HG03066 (cell line): ENCODE measurements at regions not wholly inside any gene's neighbourhood (a gene's known extent, or its start where the extent isn't known, plus 50 kb on each side); places are given as distances from the start of the nearest gene placed in this dataset.

Source experiments
- ATAC-seq: cut with Tn5 transposase; IDR thresholded peaks from one replicate; pipeline ENCODE4 v1.9.1; 2021; ENCODE audit warnings: low read depth; ENCODE audit not compliant: unreplicated experiment

DNA sequence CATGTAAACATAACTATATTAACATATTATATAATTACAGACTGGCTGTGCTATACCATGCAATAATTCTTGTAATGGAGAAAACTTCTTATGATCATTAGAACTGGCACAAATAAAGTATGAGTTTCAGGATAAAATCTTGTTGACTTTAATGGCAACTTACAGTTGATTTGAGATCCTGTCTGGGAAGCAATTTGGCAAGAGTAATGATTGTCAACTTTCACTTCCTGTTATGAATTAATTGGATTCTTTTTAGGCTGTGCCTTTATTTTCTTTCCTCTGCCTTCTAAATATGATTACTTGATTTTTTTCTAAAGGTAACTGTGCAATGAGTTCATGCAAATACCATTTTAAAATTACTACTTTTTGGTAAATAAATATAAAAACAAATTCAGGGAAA, 158.1 kb upstream of the B3GAT2 start:
- no peak for ATAC-seq

DNA sequence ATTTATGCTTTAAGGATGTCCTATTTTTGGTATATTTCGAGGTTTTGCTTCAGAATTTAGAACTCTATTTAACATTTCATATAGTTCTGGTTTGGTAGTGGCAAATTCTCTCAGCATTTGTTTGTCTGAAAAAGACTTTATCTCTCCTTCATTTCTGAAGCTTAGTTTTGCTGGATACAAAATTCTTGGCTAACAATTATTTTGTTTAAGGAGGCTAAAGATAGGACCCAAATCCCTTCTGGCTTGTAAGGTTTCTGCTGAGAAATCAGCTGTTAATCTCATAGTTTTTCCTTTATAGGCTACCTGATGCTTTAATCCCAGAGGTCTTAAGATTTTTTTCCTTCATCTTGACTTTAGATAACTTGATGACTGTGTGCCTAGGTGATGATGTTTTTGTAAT, 162.7 kb upstream of the B3GAT2 start:
- no peak for ATAC-seq

GRCh38 chr6:71123051-71123450, 165.6 kb upstream of the OGFRL1 start:
- ATAC-seq = no peak

DNA sequence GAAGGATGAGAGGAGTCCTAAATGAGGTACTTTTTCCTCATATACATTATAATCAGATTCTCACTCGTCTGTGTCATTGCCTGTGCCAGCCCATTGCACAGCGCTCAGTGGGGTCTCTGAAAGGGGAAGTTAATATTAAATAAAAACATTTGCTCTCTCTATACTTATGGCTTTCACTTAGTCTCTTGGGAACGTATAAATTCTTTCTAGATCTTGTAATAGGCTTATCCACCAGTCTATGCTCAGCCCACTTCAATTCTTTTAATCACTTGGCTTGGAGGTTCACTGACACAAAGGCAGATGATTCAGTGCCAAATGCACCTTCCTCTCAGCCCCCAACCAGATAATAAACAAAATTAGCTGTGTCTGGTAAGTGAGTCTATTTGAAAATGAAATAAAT, 164.3 kb upstream of the OGFRL1 start:
- no peak for ATAC-seq

GRCh38 chr6:71125216-71125615, 163.4 kb upstream of the OGFRL1 start:
- no peak for ATAC-seq

DNA sequence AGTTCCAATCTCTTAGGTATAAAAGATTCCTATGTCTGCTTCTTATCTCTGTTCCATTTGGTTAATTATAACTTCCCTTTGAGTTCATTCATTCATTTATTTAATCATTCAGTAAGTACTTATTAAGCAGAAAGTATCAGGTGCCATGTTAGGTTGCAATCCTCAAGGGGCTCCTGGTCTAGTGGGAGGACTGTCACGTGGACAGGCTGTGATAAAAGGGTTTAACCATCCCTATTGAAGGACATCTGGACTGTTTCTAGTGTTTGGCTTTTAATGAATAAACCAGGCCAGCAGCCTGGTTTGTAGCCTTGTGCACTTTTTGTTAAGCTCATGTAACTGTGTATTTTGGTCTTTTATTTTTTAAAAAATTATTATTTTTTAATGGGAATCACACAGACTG, 162.1 kb upstream of the OGFRL1 start:
- ATAC-seq = no peak

GRCh38 chr6:71127374-71127773, 161.2 kb upstream of the OGFRL1 start:
- ATAC-seq = no peak

GRCh38 chr6:71130277-71130676, 158.3 kb upstream of the OGFRL1 start:
- no peak for ATAC-seq

GRCh38 chr6:71134929-71135642, 153.5 kb upstream of the OGFRL1 start:
- no peak for ATAC-seq

- ATAC-seq = no peak
Measured at GRCh38 chr6:71137973-71138372, 150.6 kb upstream of the OGFRL1 start.

GRCh38 chr6:71138376-71138775, 150.2 kb upstream of the OGFRL1 start:
- no peak for ATAC-seq

DNA sequence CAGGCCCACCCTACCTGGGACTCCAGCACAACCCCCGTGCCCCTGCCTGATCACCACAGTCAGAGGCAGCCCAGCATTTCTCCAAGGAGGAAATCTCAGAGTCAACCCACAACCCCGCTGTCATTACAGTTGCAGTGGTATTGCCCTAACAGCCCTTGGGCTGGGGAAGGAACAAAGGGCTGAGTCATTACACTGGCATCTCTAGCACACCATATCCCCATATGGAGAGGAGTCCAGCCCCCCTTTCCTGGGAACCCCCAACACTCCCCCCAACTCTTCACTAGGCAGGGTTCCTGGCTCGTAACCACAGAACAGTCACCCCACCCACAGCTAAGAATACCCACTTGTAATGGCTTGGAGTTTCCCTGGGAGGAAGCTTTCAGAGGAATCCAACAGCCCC, 149.4 kb upstream of the OGFRL1 start:
- ATAC-seq = no peak

DNA sequence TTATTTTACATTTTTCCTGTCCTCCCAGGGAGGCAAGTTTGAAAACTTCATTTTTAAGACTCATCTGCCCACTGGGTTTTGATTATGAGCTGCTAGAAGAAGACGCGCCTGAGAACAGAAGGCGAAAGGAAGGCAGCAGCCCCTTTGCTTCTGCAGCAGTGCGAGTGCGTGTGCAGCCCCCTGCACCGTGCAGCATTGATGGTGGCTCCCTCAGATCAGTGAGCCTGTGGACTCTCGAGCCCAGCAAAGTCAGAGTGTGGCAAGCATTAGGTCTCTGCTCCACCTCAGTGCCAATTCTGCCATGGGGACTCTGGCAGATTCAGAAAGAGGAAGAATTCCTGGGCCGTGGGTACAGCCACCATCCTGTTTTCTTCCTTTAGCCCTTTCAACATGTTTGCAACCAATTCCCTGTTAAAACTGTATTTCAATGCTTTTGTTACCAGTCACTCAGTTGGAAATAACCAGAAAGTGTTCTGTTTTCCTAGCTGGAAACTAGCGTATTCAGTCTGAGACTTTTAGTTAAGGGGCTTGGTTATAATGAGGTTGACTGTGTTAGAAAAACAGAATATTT, 134.8 kb upstream of the OGFRL1 start:
- ATAC-seq = no peak

DNA sequence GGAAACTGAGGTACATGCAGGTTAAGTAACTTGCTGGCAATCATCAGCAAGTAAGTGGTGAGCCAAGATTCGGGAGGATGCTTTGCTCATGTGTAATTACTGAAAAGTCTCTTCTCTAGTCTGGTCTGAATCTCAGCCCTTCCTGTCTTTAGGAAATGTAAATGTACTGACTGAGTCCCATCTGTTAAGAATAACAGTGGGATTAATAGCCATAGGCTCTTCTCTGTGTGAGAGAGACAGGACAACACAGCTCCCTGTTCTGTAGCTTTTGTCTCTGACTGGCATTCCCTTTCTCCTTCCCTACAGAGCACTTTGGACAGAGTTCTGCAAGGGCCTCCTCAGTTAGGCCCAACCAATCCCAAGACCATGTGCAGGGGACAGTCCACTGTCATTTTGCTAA, 131.3 kb upstream of the OGFRL1 start:
- no peak for ATAC-seq

- ATAC-seq = no peak
Measured at GRCh38 chr6:71164890-71165289, 123.7 kb upstream of the OGFRL1 start.

- no peak for ATAC-seq
Measured at GRCh38 chr6:71168233-71168765, 120.3 kb upstream of the OGFRL1 start.

- ATAC-seq = no peak
Measured at GRCh38 chr6:71171497-71172070, 117.0 kb upstream of the OGFRL1 start.

GRCh38 chr6:71179249-71179885, 109.2 kb upstream of the OGFRL1 start:
- ATAC-seq = no peak

GRCh38 chr6:71181565-71181964, 107.0 kb upstream of the OGFRL1 start:
- no peak for ATAC-seq

DNA sequence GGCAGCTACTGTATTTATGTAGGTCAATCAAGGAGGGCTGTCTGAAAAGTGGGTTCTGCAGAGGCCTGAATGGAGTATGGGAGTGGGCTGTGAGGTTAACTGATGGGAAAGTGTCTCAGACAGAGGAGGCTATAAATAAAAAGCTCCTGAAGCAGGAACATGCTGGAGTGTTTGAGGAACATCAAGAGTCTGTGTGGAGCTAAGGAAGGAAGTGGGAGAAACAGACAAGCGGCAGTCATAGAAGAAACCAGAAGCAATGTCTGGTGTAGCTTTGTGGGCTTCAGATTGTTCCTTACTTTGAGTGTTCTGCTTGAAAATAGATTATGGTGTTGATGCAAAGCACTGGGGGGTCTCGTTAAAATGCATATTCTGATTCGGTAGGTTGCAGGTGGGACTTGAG, 101.5 kb upstream of the OGFRL1 start:
- ATAC-seq = no peak

DNA sequence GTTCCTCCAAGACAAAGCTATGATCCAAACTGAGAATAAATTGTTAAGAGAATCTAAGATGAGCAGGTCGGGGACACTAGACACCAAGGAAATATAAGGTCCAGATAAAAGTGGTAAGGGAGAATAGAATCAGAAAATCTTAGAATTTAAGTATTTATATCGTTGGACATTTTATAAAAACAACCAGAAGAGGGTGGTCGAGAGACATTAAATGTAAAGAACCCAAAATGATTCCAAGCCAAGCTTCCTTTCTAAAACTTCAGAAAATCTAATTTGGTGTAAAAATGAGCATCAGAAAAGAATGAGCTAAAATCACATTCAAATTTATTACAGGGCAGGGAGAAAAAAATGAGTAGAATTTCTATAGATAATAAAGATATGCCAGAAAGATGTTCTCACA, 97.8 kb upstream of the OGFRL1 start:
- ATAC-seq = no peak

GRCh38 chr6:71194724-71195123, 93.9 kb upstream of the OGFRL1 start:
- no peak for ATAC-seq
